ENCODE measurements at regions not wholly inside any gene's neighbourhood (a gene's known extent, or its start where the extent isn't known, plus 50 kb on each side); places are given as distances from the start of the nearest gene placed in this dataset.

GRCh38 chr6:25023781-25024180 lies 88.0 kb upstream of the RIPOR2 start:
- Histone ChIP-seq H3K27me3 (no peaks in the 10 kb centered on the region), H3K4me3 (no peak overlapping the region), H3K27ac (no peak overlapping the region), H3K36me3 (no peaks in the 10 kb centered on the region), H3K9me3 (no peaks in the 10 kb centered on the region), H3K4me1 (no peaks in the 10 kb centered on the region)
- DNase-seq, result no peak
- intact Hi-C loops (cut with DNase I; ENCODE audit: low total_unique reads), result no loop called here
- no peak for TF ChIP-seq POLR2A (IDR thresholded peaks at IDR 0.05)
- no peak for TF ChIP-seq CTCF (IDR thresholded peaks at IDR 0.05)

DNA sequence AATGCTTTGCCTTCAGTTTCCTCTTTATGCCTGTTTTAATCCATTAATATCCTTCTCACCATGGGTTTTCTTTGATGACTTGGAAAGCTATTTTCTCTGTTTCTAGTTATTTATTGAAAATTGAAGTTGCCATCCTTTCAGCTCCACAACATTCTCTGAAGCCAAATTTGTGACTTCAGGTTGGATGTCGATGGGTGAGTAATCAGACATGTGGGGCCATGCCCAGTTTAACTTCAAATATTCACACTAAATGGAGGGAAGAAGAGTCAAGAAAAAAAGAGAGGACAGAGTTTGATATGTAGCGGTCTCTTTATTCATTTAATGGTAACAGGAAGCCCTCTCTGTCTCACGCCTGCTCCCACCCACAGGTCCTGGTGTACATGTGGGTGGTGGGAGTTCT lies 89.1 kb upstream of the RIPOR2 start:
- Histone ChIP-seq H3K27me3 (no peaks in the 10 kb centered on the region), H3K4me3 (no peak overlapping the region), H3K36me3 (no peaks in the 10 kb centered on the region), H3K27ac (no peak overlapping the region), H3K4me1 (no peaks in the 10 kb centered on the region), H3K9me3 (no peaks in the 10 kb centered on the region)
- no peak for DNase-seq
- intact Hi-C loops (cut with DNase I; ENCODE audit: low total_unique reads), result no loop called here
- TF ChIP-seq CTCF (IDR thresholded peaks at IDR 0.05) (no peak), POLR2A (IDR thresholded peaks at IDR 0.05) (no peak)

DNA sequence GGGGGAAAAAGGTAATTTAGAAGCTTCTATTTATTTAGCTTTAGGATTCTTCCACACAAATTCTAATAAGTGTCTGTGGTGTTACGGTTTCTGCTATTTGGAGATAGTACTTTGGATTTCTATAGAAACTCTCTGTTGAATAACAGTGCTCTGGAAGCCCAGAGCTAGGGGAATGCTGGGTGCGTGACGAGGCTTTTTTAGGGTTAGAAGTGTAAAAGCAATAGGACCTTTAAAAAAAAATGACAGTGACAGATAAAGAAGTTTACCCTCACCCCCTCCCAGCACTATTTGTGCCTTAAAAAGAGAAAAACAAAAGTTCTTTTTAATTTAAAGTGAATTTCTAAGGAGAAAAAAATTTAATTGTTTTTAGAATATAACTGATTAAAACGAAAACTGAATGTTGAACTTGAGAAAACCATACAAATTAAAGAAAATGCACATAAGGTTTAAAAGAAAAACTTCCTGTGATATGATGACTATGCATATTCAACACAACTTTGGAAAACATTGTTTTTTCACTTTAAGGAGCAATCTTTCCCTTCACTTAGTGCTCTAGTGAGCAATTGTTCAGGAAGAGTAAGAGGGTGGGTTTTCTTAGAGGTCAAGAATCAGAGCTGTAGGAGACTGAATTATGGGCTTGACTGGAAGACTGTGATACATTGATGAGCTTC lies 89.6 kb upstream of the RIPOR2 start:
- Histone ChIP-seq H3K4me3 (no peak overlapping the region), H3K36me3 (no peaks in the 10 kb centered on the region), H3K27ac (no peak overlapping the region), H3K27me3 (no peaks in the 10 kb centered on the region), H3K4me1 (no peaks in the 10 kb centered on the region), H3K9me3 (no peaks in the 10 kb centered on the region)
- no peak for DNase-seq
- intact Hi-C loops (cut with DNase I; ENCODE audit: low total_unique reads), result no loop called here
- no peak for TF ChIP-seq POLR2A (IDR thresholded peaks at IDR 0.05)

DNA sequence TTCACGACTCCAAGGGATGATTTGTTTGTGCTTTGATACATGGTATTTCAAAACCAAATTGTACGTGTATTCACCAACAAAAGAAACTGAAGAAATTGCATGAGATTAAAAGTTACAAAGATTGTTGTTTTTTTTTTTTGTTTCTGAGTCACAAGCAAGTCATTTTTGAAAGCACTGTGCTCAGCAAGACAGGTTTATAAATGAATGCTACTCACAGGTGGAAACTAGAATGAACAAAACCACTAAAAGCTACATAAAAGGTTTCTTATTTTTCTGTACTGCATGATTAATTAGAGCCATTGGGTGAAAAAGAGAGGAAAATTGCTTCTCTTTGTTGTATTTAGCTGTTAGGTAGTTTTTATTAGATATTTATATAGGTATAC lies 90.2 kb upstream of the RIPOR2 start:
- no peak for DNase-seq
- Histone ChIP-seq H3K27me3 (no peaks in the 10 kb centered on the region), H3K4me1 (no peaks in the 10 kb centered on the region), H3K4me3 (no peak overlapping the region), H3K9me3 (no peaks in the 10 kb centered on the region), H3K36me3 (no peaks in the 10 kb centered on the region), H3K27ac (no peak overlapping the region)
- no peak for TF ChIP-seq CTCF (IDR thresholded peaks at IDR 0.05)
- no peak for TF ChIP-seq POLR2A (IDR thresholded peaks at IDR 0.05)
- intact Hi-C loops (cut with DNase I; ENCODE audit: low total_unique reads), result no loop called here

DNA sequence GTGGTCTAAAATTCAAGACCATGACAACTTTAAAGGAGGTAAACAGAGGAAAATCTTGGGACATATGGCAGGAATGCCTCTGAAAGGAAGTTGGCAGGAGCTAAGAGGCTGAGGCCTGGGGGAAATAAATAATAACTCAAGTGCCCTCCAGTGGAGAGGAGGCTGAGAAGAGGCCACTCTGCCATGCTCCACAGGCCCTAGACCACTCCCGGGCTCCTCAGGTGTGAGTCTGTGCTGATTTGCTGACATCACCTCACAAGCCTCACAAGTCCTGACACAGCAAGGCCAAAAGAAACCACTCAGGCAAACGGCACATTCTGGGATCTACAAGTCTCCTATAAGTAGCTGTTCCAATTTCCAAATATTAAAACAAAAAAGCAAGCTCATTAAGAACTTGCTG lies 91.0 kb upstream of the RIPOR2 start:
- H3K4me1 ChIP-seq, result no peaks in the 10 kb centered on the region
- intact Hi-C loops (cut with DNase I; ENCODE audit: low total_unique reads), result no loop called here
- no peak overlapping the region for H3K27ac ChIP-seq
- no peak for DNase-seq
- no peaks in the 10 kb centered on the region for H3K36me3 ChIP-seq
- no peaks in the 10 kb centered on the region for H3K27me3 ChIP-seq
- no peak for TF ChIP-seq POLR2A (IDR thresholded peaks at IDR 0.05)
- TF ChIP-seq CTCF (IDR thresholded peaks at IDR 0.05), result no peak
- H3K4me3 ChIP-seq, result no peak overlapping the region
- H3K9me3 ChIP-seq, result no peaks in the 10 kb centered on the region

All from uterus (tissue), 3 donors.